BJ (cell line): ENCODE measurements at regions not wholly inside any gene's neighbourhood (a gene's known extent, or its start where the extent isn't known, plus 50 kb on each side); places are given as distances from the start of the nearest gene placed in this dataset.

Experiments
- CTCF ChIA-PET: fragments of 350-600 bp; formaldehyde crosslinking; extraction: SDS; loops from one replicate; lab custom pipeline; 2021; ENCODE audit warnings: antibody characterized with exemption, inconsistent platforms; lab: Yijun Ruan, JAX
- POLR2A ChIA-PET: fragments of 300-600 bp; sonication (Branson Sonifier 250); formaldehyde crosslinking; extraction: SDS; loops from one replicate; lab custom pipeline; 2021; ENCODE audit warnings: antibody characterized with exemption; lab: Charles Lee
- DNase-seq: peaks from one replicate; pipeline ENCODE4 v3.0.0-alpha.2; 2011; ENCODE audit warnings: low read depth
- H3K27me3 ChIP-seq: 2 replicates; pipeline ENCODE4 v1.6.0; 2011; ENCODE audit warnings: low read length; ENCODE audit not compliant: control insufficient read depth, insufficient read depth
- H3K36me3 ChIP-seq: 2 replicates; pipeline ENCODE4 v1.5.1; 2011; ENCODE audit warnings: low read length; ENCODE audit not compliant: control insufficient read depth, insufficient read depth
- H3K4me3 ChIP-seq: 2 replicates; pipeline ENCODE4 v1.5.1; 2011; ENCODE audit warnings: low read depth, mild to moderate bottlenecking, control low read depth, low read length
- TF ChIP-seq, protein P1 (sequence below): IDR thresholded peaks from 2 replicates; pipeline ENCODE4 v1.5.1; 2011; ENCODE audit warnings: low read depth, mild to moderate bottlenecking, control low read depth, inconsistent platforms, low read length, moderate library complexity; ENCODE audit not compliant: insufficient read depth

- H3K4me3 ChIP-seq: no peak overlapping the region
- H3K36me3 ChIP-seq: no peaks in the 10 kb centered on the region
- TF ChIP-seq, protein P1, sequence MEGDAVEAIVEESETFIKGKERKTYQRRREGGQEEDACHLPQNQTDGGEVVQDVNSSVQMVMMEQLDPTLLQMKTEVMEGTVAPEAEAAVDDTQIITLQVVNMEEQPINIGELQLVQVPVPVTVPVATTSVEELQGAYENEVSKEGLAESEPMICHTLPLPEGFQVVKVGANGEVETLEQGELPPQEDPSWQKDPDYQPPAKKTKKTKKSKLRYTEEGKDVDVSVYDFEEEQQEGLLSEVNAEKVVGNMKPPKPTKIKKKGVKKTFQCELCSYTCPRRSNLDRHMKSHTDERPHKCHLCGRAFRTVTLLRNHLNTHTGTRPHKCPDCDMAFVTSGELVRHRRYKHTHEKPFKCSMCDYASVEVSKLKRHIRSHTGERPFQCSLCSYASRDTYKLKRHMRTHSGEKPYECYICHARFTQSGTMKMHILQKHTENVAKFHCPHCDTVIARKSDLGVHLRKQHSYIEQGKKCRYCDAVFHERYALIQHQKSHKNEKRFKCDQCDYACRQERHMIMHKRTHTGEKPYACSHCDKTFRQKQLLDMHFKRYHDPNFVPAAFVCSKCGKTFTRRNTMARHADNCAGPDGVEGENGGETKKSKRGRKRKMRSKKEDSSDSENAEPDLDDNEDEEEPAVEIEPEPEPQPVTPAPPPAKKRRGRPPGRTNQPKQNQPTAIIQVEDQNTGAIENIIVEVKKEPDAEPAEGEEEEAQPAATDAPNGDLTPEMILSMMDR: no peak
- peaks cover 4% of the 10 kb centered on the region for H3K27me3 ChIP-seq
- ChIA-PET CTCF (no interaction called here), POLR2A (no interaction called here)
- DNase-seq: no peak
Measured at GRCh38 chr1:113185463-113186104, 112.6 kb downstream of the LRIG2 start.

- TF ChIP-seq, protein P1: no peak
- H3K4me3 ChIP-seq: no peak overlapping the region
- ChIA-PET POLR2A (no interaction called here), CTCF (no interaction called here)
- H3K27me3 ChIP-seq: peaks cover 2% of the 10 kb centered on the region; the same call in 1 of the 2 replicates
- no peaks in the 10 kb centered on the region for H3K36me3 ChIP-seq
- no peak for DNase-seq
Measured at GRCh38 chr1:113190078-113190477, 117.1 kb downstream of the LRIG2 start.

DNA sequence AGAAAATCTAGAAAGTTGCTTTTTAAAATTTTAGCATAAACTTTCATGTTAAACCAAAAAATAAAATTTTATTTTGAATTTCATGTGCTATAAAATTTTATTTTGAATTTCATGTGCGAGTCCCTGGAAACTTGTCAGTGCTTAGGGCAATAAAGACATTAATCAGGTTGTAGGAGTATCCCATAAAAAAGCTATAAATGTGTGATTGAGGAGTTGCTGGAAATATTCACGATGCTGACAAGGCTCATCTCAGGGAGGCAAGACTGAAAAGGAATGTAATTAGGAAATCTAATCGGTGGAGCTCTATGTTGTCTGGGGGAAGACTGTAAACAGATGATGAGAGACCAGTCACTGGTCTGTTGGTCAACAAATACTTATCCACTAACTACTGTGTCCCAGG lies 117.9 kb downstream of the LRIG2 start:
- TF ChIP-seq, protein P1: no peak
- POLR2A ChIA-PET: no interaction called here

GRCh38 chr1:113191579-113192076 lies 118.6 kb downstream of the LRIG2 start:
- no peaks in the 10 kb centered on the region for H3K36me3 ChIP-seq
- TF ChIP-seq, protein P1: no peak
- POLR2A ChIA-PET: no interaction called here
- H3K27me3 ChIP-seq: peaks cover 2% of the 10 kb centered on the region; the same call in 1 of the 2 replicates
- CTCF ChIA-PET: no interaction called here
- no peak overlapping the region for H3K4me3 ChIP-seq
- no peak for DNase-seq

More for the DNA sequence above, 117.9 kb downstream of the LRIG2 start:
- Histone ChIP-seq H3K27me3 (peaks cover 2% of the 10 kb centered on the region; the same call in 1 of the 2 replicates), H3K4me3 (no peak overlapping the region), H3K36me3 (no peaks in the 10 kb centered on the region)
- CTCF ChIA-PET: no interaction called here
- no peak for DNase-seq

DNA sequence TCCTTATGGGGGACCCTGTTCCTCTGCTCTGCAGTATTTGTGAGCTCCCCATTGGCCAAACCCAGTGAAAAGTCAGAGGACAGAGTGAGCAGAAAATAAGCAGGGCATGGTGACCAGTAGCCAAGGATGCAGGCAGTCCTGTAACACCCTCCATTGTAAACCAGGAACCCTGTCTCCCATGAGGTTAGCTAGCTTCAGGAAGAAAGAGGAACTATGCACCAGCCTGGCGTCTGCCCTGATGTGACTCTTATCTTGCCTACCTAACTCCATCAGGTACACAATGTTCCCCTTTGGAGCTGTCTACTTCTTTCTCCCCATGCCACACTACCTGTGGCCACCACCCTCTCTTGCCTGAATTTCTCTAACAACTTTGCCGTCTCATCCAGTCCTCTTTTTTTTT lies 119.2 kb downstream of the LRIG2 start:
- no peak for DNase-seq
- Histone ChIP-seq H3K27me3 (peaks cover 2% of the 10 kb centered on the region; the same call in 1 of the 2 replicates), H3K36me3 (no peaks in the 10 kb centered on the region), H3K4me3 (no peak overlapping the region)
- CTCF ChIA-PET: no interaction called here
- POLR2A ChIA-PET: no interaction called here
- TF ChIP-seq, protein P1: no peak
